ENCODE measurements at regions not wholly inside any gene's neighbourhood (a gene's known extent, or its start where the extent isn't known, plus 50 kb on each side); places are given as distances from the start of the nearest gene placed in this dataset.

DNA sequence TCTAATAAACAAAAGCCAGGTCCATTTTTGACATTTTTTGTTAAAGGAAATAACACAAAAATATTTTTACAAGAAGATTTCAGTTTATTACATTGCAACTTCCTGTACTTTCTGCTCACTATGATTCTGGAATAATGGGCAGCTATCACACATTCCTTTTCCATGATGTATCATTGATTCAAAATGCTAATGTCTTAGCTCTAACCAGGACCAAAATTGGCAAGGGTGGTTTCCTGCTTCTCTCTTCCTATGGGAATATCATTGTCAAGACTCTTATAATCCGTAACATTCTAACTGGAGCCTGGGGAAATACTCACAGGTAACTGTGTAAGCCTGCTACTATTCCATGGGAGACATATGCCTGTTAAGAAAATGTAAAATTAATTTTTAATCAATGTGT lies 218.6 kb downstream of the DCAF12L2 start:
- H3K27ac ChIP-seq: no peak overlapping the region

DNA sequence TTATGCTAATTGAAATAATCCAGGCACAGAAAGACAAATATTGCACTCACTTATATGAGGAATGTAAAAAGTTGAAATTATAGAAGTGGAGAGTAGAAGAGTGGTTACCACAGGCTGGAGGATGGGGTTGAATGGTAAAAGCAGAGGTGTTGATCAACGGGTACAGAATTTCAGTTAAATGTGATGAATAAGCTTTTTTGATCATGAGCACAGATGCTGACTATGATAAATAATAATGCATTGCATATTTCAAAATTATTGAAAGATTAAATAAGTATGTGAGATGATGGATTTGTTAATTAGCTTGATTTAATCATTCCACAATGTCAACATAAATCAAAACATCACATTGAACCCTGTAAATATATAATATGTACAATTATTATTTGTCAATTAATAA lies 213.1 kb downstream of the DCAF12L2 start:
- TF ChIP-seq, protein P1, sequence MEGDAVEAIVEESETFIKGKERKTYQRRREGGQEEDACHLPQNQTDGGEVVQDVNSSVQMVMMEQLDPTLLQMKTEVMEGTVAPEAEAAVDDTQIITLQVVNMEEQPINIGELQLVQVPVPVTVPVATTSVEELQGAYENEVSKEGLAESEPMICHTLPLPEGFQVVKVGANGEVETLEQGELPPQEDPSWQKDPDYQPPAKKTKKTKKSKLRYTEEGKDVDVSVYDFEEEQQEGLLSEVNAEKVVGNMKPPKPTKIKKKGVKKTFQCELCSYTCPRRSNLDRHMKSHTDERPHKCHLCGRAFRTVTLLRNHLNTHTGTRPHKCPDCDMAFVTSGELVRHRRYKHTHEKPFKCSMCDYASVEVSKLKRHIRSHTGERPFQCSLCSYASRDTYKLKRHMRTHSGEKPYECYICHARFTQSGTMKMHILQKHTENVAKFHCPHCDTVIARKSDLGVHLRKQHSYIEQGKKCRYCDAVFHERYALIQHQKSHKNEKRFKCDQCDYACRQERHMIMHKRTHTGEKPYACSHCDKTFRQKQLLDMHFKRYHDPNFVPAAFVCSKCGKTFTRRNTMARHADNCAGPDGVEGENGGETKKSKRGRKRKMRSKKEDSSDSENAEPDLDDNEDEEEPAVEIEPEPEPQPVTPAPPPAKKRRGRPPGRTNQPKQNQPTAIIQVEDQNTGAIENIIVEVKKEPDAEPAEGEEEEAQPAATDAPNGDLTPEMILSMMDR (conservative IDR thresholded peaks at IDR 0.05): no peak
- TF ChIP-seq ZFX (IDR thresholded peaks at IDR 0.05): no peak
- H3K27ac ChIP-seq: no peak overlapping the region

More for the DNA sequence above, 218.6 kb downstream of the DCAF12L2 start:
- TF ChIP-seq, protein P1 (conservative IDR thresholded peaks at IDR 0.05): no peak
- no peak for TF ChIP-seq ZFX (IDR thresholded peaks at IDR 0.05)

DNA sequence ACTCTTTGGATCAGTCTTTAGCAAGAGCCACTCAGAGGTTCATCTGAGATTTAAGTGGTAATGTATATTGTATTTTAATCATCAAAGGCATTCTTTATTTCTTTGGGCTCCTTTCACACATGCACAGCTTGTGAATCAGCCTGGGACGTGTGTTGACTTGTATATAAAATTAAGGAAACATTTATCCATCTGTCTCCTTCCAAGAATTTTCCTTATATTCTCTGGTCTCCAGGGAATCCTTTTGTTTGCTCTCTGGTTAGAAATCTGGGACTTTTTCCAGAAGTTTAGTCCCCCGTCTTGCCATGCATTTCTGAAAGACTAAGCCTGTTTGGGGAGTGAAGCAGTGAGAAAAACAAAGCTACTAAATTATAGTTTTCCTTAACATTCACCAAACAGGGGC lies 212.3 kb downstream of the DCAF12L2 start:
- H3K27ac ChIP-seq: no peak overlapping the region
- TF ChIP-seq, protein P1 (conservative IDR thresholded peaks at IDR 0.05): no peak
- TF ChIP-seq ZFX (IDR thresholded peaks at IDR 0.05): no peak

DNA sequence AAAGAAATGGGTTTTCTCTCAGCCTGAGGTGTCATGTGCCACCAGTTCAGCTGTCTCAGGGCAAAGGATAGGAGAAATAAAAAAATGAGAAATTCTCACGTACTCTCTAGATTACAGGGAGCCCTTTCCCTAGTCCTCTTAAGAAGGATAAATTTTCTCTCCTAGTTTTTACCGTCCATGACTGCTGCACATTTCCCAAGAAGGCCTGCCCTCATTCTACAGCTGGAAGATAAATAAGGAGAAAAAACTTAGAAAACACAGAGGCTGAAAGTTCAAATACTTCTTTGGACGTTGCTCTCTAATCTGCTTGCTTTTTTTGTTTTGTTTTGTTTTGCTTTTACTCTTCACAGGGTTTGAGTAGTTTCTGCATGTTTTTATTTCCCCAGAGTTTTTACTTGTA lies 211.9 kb downstream of the DCAF12L2 start:
- H3K27ac ChIP-seq: no peak overlapping the region
- TF ChIP-seq, protein P1 (conservative IDR thresholded peaks at IDR 0.05): no peak
- TF ChIP-seq ZFX (IDR thresholded peaks at IDR 0.05): no peak

DNA sequence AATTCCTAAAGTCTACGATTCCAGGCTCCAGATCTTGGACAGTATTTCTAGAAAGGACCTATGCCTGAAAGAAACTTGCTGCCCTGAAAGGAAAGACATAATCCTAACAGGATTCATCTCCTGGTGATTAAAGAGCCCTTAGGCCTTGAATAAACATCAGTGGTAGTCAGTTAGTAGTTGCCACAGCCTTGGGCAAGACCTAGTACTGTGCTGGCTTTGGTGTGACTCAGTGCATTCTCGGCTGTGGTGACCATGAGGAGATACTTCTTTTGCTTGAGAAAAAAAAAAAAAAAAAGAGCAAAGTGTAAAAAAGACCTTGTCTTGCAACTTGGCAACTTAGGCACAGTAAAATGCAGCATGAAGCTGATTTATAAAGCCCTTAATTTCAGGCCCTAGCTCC lies 188.2 kb downstream of the DCAF12L2 start:
- no peak overlapping the region for H3K27ac ChIP-seq
- no peak for TF ChIP-seq ZFX (IDR thresholded peaks at IDR 0.05)
- TF ChIP-seq, protein P1 (conservative IDR thresholded peaks at IDR 0.05): no peak

DNA sequence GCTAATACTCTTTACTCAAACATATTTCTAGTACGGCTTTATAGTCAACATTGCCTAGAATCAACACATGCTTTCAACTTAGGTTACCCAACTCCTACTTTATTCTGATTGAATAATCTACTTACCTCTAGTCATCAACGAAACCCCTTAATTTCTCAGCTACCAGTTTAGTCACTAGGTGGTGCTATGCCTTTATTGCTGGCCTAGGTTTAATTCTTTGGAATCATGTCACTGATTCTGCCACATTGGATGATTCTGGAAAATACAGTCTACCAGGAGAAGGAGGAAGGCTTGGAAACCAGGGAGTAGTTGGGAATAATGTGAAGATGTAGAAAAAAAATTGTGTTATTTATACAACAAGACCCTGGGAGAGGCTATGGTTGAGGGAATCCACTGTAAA lies 167.7 kb downstream of the DCAF12L2 start:
- H3K27ac ChIP-seq: no peak overlapping the region
- TF ChIP-seq, protein P1 (conservative IDR thresholded peaks at IDR 0.05): peak; percentile 76
- no peak for TF ChIP-seq ZFX (IDR thresholded peaks at IDR 0.05)

DNA sequence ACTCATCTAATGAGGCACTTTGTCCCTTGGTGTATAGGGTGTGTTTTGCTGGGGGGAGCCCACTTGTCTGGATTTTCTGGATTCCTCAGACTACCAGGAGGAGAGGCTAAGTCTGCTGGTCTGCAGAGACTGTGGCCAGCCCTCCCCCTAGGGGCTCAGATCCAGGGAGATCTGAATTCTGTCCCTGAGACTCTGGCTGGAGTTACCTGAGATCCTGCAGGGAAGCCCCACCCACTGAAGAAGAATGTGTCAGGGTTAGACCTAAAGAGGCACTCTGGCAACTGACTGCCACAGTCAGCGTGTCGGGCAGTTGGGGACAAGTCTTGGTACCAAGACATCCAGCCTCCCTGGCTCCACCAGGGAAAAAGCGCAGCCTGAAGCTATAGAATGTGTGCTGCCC lies 138.9 kb downstream of the DCAF12L2 start:
- TF ChIP-seq, protein P1 (conservative IDR thresholded peaks at IDR 0.05): no peak
- TF ChIP-seq ZFX (IDR thresholded peaks at IDR 0.05): no peak
- H3K27ac ChIP-seq: no peak overlapping the region

Measured in C4-2B (cell line).